Left cardiac atrium (tissue), 4 donors: ENCODE measurements at regions not wholly inside any gene's neighbourhood (a gene's known extent, or its start where the extent isn't known, plus 50 kb on each side); places are given as distances from the start of the nearest gene placed in this dataset.
"Not testable (repeated sequence)": the region's sequence is repeated elsewhere in the genome, so short reads cannot be mapped to it uniquely, and the experiment has no call there.

Experiments
- ATAC-seq, 2 donors: fragments of 200-7000 bp; cut with Tn5 transposase; one replicate each; pipeline ENCODE4 v1.9.1; 2020; ENCODE audit warnings: mild to moderate bottlenecking in 2 of 2, moderate library complexity in 2 of 2
- DNase-seq: peaks from one replicate; pipeline ENCODE4 v3.0.0-alpha.2; 2020
- intact Hi-C, 2 donors: fragments of 100-400 bp; cut with DNase I; formaldehyde crosslinking; loops; one replicate each; pipeline versions ENCODE4 v1.14.1 to v1.15.1; 2022 to 2023
- donor health status: DM: no; HTN: yes; CAD: no.
- donor health status: DM: no; HTN: yes; CAD: no; lungs with severe emphysema.
- donor health status: DM: yes; HTN: yes; CAD: no.
- donor health status: Dilated cardiomyopathy.

DNA sequence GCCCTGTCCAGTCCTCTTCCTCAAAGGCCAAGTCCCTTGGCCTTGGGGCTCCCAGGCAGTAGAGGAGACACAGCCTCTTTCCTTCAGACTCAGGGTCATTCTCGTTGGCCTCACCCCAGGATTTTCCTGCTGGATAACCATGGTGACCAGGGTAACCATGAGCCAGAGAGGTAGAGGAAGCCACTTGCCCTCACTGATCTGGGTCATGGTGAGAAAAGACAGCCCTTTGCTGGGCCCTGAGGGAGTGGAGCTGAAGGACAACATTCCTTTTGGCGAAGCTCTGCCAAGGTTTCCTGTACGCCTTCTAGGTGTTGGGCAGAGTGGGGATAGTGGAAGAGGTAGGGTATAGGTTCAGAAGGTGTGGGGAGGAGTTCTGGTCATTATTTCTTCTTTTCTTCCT lies 53.1 kb upstream of the WNT4 start:
- intact Hi-C loops = no loop called here
- DNase-seq (no peak), ATAC-seq (no peak)

GRCh38 chr1:22196641-22197040 lies 53.7 kb upstream of the WNT4 start:
- DNase-seq (no peak), ATAC-seq (no peak)
- intact Hi-C loops = no loop called here

DNA sequence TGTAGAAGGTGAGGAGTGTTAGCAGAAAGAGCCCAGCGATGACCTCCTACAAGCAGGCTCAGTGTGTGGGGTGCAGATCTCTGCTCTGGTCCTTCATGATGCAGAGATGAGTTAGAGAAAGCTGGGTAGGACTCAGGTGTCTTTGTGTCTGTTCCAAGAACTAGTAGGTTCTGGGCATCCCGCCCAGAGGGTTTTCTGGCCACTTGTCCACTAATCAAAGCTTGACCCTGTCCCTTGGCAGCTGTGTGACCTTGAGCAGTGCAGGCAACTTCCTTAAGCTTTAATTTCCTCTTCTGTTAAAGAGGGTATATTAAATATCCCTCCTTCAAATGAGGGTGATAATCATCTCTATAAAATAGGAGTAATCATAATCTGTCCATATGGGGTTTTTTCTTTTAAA lies 54.7 kb upstream of the WNT4 start:
- no peak for ATAC-seq
- DNase-seq = no peak
- intact Hi-C loops = no loop called here

DNA sequence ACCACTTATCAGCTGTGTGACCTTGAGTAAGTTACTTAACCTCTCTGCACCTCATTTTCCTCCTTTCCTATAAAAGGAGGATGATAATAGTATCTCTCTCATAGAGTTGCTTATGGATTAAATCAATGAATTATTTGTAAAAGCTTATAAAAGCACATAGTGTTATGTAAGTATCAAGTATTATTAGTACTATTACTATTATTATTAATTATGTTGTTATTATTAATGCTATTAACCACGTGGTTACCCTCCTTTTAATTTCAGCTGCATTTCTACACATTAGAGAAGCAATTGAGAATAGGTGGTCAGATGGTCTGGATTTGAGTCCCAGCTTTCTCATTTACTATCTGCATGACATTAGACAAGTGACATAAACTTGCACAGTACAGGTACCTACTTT lies 58.1 kb upstream of the WNT4 start:
- ATAC-seq = no peak
- intact Hi-C loops = no loop called here
- DNase-seq = no peak

DNA sequence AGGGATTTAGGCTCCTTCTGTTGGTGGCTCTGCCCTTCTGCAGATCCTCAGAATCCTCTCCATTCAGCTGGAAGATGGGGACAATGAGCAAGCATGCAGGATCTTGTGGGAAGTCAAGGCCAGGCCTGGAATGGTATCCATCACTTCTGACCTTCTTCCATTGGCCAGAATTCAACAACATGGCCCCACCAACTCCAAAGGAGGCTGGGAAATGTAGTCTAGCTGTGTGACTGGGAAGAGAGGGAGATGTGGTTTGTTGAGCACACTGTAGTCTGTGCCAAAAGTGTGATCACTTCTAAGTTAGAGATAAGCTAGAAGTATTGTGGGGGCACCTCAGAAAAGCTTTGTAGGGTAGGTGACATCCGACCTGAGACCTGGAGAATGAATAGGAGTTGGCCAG lies 60.4 kb upstream of the WNT4 start:
- DNase-seq = no peak
- ATAC-seq = no peak
- intact Hi-C loops = no loop called here

DNA sequence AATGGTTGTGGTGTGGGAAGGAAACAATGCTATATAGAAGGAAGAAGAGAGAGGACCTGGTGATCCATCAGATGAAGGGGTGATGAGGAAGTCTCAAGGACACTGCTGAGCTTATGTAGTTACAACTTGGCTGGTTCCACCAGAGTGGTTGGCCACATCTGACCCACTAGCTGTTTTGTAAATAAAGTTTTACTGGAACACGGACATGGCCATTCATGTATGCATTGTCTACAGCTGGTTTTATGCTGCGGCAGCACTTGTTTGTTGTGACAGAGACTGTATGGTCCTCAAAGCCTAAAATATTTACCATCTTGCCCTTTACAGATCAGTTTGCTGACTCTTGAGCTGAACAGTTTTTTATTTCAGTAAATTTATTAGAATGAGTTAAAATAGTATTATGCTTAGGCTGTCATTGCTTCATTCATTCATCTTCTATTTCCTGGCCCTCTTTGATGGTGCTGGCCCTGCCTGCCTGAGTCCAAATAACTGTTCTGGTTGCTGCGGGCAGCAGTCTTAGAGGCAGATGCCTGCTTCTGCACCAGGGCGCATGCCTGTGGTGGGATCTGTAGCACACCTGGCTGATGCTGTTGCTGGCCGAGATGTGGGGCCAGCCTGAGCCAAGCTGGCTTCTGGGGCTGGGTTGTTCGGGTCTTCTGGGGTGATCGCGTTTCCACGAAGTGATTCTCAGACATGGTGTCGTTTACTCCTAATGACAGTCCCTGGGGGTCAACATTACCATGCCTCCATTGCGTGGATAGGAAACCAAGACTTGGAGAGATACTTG lies 61.4 kb upstream of the WNT4 start:
- intact Hi-C loops = no loop called here
- DNase-seq = no peak
- ATAC-seq = no peak

GRCh38 chr1:22204989-22205913 lies 62.4 kb upstream of the WNT4 start:
- DNase-seq (no peak), ATAC-seq (peak; percentile 41 to 54)
- intact Hi-C loops = no loop called here

DNA sequence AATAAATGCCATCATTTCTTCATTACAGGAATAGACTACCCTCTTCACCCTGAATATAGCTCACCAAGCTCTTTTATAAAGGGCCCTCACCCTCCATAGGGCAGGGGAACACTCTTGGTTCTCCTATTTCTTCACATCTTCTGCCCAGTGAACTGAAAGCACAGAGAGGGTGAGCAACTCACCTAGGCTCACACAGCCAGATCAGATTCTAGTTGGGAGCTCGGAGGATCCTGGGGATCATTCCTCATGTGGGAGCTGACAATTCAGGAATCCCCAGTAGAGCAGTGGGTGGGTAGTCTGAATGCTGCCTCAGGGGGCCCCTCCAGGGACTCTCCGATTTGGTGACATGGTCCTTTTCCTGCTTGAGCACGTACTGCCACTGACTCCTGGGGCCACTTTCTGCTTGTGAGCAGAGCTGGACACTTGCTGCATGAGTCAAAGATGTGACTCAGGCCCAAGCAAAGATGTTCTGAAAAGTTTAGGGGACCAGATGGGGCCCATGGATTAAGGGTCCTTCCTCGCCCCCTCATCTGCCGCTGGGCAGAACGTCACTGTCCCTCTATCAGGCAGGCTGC lies 63.7 kb upstream of the WNT4 start:
- DNase-seq (no peak), ATAC-seq (no peak)
- intact Hi-C loops = no loop called here

- DNase-seq (no peak), ATAC-seq (no peak)
- intact Hi-C loops = no loop called here
Observed at GRCh38 chr1:22207511-22208267, 64.8 kb upstream of the WNT4 start.

- no peak for ATAC-seq
- intact Hi-C loops = no loop called here
- DNase-seq = no peak
Observed at GRCh38 chr1:22208268-22208972, 65.5 kb upstream of the WNT4 start.

GRCh38 chr1:22208973-22209378 lies 66.1 kb upstream of the WNT4 start:
- intact Hi-C loops = no loop called here
- DNase-seq (no peak), ATAC-seq (no peak)

DNA sequence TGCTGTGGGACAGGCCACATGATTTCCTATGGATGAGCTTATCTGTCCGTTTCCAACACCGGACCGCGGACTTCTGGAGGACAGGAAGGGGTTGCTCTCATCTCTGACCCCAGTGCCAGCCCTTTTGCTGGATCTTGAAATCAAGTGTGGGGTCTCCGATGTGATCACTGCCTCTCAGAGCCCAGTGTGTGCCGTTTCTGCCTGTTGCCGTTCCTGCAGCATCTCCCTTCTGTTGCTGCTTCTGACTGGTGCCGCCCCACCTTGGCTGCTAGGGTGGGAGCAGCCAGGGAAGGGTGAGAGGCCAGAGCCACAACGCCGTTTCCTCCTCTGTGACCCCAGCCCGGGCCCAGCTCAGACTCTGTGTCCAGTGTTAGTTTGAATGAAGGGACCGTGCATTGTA lies 67.3 kb upstream of the WNT4 start:
- ATAC-seq = no peak
- intact Hi-C loops = no loop called here
- no peak for DNase-seq

- ATAC-seq (no peak), DNase-seq (no peak)
- intact Hi-C loops = no loop called here
Observed at GRCh38 chr1:22210636-22211035, 67.7 kb upstream of the WNT4 start.

- ATAC-seq, intact Hi-C loops, DNase-seq: not testable (repeated sequence)
Observed at GRCh38 chr1:22211459-22211858, 68.6 kb upstream of the WNT4 start.

GRCh38 chr1:22212400-22213233 lies 69.7 kb upstream of the WNT4 start:
- ATAC-seq = no peak

DNA sequence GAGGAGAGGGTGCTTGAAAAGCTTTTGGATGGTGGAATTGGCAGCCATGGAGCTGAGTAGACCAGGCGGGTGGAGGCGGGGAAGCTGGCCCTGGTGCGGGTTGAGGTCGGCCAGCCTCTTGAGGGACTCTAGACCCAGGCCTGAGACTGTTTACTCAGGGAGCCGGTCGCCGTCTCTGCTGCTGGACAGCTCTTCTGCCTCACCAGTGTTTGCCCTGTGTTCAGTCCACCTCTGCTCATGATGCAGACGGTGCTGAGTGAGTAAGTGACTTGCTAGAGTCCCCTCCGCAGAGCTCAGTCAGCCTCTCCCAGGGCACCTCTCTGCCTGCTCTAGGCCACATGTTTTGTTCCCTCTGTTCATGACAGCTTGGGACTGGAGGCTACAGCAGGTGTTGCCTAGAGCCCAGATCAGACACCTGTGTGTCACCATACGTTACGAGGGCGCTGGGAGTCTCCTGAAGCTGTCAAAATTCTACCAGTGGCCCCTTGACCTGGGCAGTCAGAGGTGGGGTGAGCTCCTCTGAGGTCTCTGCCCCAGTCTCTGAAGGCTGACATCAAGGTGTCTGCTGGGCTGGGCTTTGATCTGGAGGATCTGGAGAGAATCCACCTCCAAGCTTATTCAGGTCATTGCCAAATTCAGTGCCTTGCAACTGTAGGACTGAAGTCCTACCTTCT lies 73.5 kb upstream of the WNT4 start:
- ATAC-seq (no peak), DNase-seq (no peak)
- intact Hi-C loops = no loop called here

More at GRCh38 chr1:22212400-22213233, 69.7 kb upstream of the WNT4 start:
- no peak for DNase-seq
- intact Hi-C loops = no loop called here

- ATAC-seq (no peak), DNase-seq (no peak)
- intact Hi-C loops = no loop called here
Observed at GRCh38 chr1:22216966-22217365, 74.1 kb upstream of the WNT4 start.
